ENCODE measurements at regions not wholly inside any gene's neighbourhood (a gene's known extent, or its start where the extent isn't known, plus 50 kb on each side); places are given as distances from the start of the nearest gene placed in this dataset.

GRCh38 chr12:41919048-41919447 is 225.6 kb downstream of the GXYLT1 start:
- no CpG with 5 or more reads among the region's 1 CpG for WGBS (ENCODE audit: insufficient coverage, low lambda C conversion rate)
- H3K9me3 ChIP-seq (ENCODE audit: control insufficient read depth, low read depth, low read length), result no peaks in the 10 kb centered on the region
- DNase-seq, result no peak
- H3K4me3 ChIP-seq (ENCODE audit: low read length), result no peak overlapping the region
- H3K27me3 ChIP-seq (ENCODE audit: control insufficient read depth, insufficient read depth, low read length), result no peaks in the 10 kb centered on the region
- no peak overlapping the region for H3K27ac ChIP-seq (ENCODE audit: low read length)
- no peaks in the 10 kb centered on the region for H3K4me1 ChIP-seq (ENCODE audit: control insufficient read depth, insufficient read depth, low read length)
- H3K36me3 ChIP-seq (ENCODE audit: control insufficient read depth, insufficient read depth, low read length), result no peaks in the 10 kb centered on the region

- no peaks in the 10 kb centered on the region for H3K27me3 ChIP-seq (ENCODE audit: control insufficient read depth, insufficient read depth, low read length)
- H3K36me3 ChIP-seq (ENCODE audit: control insufficient read depth, insufficient read depth, low read length), result no peaks in the 10 kb centered on the region
- DNase-seq, result no peak
- H3K4me1 ChIP-seq (ENCODE audit: control insufficient read depth, insufficient read depth, low read length), result no peaks in the 10 kb centered on the region
- no peaks in the 10 kb centered on the region for H3K9me3 ChIP-seq (ENCODE audit: control insufficient read depth, low read depth, low read length)
- whole genome bisulfite sequencing (ENCODE audit: insufficient coverage, low lambda C conversion rate), result 100% methylated on average over 1 of the region's 5 CpGs
- no peak overlapping the region for H3K27ac ChIP-seq (ENCODE audit: low read length)
- H3K4me3 ChIP-seq (ENCODE audit: low read length), result no peak overlapping the region
Measured at GRCh38 chr12:41917938-41918341, 226.7 kb downstream of the GXYLT1 start.

DNA sequence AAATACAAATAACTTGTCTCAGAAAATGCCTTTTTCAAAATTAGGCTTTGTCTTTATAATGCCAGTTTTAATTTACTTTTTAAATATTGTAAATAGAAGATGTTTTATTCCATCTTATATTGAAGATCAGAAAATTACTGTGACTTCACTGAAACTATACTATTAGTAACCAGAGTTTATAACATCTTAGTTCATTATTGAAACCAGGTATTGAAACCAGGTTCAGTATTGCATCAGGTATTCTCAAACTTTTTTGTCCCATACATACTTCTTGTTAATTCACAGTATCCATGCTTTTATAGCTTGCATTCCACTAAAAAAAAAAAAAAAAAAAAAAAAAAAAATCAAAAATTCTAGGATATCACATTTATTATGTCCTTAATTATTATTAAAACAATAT is 227.5 kb downstream of the GXYLT1 start:
- no peak for DNase-seq
- H3K36me3 ChIP-seq (ENCODE audit: control insufficient read depth, insufficient read depth, low read length), result no peaks in the 10 kb centered on the region
- no peaks in the 10 kb centered on the region for H3K9me3 ChIP-seq (ENCODE audit: control insufficient read depth, low read depth, low read length)
- no peak overlapping the region for H3K27ac ChIP-seq (ENCODE audit: low read length)
- no peaks in the 10 kb centered on the region for H3K4me1 ChIP-seq (ENCODE audit: control insufficient read depth, insufficient read depth, low read length)
- H3K4me3 ChIP-seq (ENCODE audit: low read length), result no peak overlapping the region
- no peaks in the 10 kb centered on the region for H3K27me3 ChIP-seq (ENCODE audit: control insufficient read depth, insufficient read depth, low read length)

DNA sequence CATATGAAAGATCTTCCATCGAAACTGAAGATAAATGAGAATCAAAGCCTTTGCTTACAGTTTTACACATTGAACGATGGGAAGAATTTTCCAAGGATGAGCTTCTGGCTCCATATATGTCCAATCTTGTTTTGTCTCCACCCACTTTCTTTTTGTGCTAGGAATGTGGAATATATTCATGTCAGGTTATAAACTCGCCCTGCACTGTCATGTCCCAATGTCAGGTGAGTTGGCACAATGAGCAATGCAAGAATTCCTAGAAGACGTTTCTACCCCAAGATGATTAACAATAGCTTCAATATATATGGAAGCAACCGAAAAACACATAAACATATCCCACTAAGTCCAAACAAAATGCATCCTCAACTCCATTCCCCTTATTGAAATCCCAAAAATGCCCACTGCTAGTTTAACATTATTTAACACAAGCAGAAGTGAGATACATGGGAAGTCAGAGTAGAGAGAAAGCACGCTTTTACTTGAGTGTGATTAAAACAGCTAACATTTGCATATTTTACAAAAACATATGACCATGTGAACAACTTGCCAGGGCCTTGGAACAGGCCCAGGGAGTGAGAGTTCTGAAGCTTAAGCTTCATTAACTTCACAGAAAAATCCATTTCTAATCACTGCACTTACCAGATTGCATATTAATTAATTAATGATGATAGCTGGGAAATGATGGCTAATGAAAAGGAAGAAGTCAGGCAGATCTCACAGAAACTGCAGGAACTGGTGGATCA is 233.9 kb downstream of the GXYLT1 start:
- WGBS (ENCODE audit: insufficient coverage, low lambda C conversion rate), result no CpG with 5 or more reads among the region's 6 CpGs
- Histone ChIP-seq H3K9me3 (ENCODE audit: control insufficient read depth, low read depth, low read length) (no peaks in the 10 kb centered on the region), H3K4me1 (ENCODE audit: control insufficient read depth, insufficient read depth, low read length) (no peaks in the 10 kb centered on the region), H3K4me3 (ENCODE audit: low read length) (no peak overlapping the region), H3K36me3 (ENCODE audit: control insufficient read depth, insufficient read depth, low read length) (no peaks in the 10 kb centered on the region), H3K27ac (ENCODE audit: low read length) (no peak overlapping the region), H3K27me3 (ENCODE audit: control insufficient read depth, insufficient read depth, low read length) (no peaks in the 10 kb centered on the region)
- no peak for DNase-seq

DNA sequence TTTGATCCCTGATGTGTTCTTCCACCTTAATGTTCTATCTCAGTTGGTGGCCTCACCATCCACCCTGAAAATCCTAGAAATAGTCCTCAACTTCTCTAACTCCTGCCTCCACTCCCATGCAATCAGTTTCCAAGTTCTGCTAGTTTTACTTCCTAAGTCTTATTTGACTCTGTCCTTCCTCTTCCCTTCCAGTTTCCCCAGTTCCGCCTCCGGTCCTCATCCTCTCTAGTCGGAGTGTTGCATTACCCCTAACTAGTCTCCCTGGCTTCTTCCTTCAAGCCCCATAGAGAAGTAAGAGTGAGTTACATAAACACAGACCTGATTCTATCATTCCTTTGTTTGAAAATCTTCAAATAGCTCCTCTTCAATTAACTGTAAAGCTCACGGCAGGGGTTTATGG is 236.5 kb downstream of the GXYLT1 start:
- no peaks in the 10 kb centered on the region for H3K9me3 ChIP-seq (ENCODE audit: control insufficient read depth, low read depth, low read length)
- DNase-seq, result no peak
- no peak overlapping the region for H3K4me3 ChIP-seq (ENCODE audit: low read length)
- H3K36me3 ChIP-seq (ENCODE audit: control insufficient read depth, insufficient read depth, low read length), result no peaks in the 10 kb centered on the region
- H3K27me3 ChIP-seq (ENCODE audit: control insufficient read depth, insufficient read depth, low read length), result no peaks in the 10 kb centered on the region
- no peak overlapping the region for H3K27ac ChIP-seq (ENCODE audit: low read length)
- H3K4me1 ChIP-seq (ENCODE audit: control insufficient read depth, insufficient read depth, low read length), result no peaks in the 10 kb centered on the region
- WGBS (ENCODE audit: insufficient coverage, low lambda C conversion rate), result 100% methylated on average over 3 of the region's 4 CpGs

- Histone ChIP-seq H3K27ac (ENCODE audit: low read length) (no peak overlapping the region), H3K36me3 (ENCODE audit: control insufficient read depth, insufficient read depth, low read length) (no peaks in the 10 kb centered on the region), H3K9me3 (ENCODE audit: control insufficient read depth, low read depth, low read length) (no peaks in the 10 kb centered on the region), H3K4me1 (ENCODE audit: control insufficient read depth, insufficient read depth, low read length) (no peaks in the 10 kb centered on the region), H3K4me3 (ENCODE audit: low read length) (no peak overlapping the region), H3K27me3 (ENCODE audit: control insufficient read depth, insufficient read depth, low read length) (no peaks in the 10 kb centered on the region)
- no peak for DNase-seq
Measured at GRCh38 chr12:41907550-41907949, 237.1 kb downstream of the GXYLT1 start.

DNA sequence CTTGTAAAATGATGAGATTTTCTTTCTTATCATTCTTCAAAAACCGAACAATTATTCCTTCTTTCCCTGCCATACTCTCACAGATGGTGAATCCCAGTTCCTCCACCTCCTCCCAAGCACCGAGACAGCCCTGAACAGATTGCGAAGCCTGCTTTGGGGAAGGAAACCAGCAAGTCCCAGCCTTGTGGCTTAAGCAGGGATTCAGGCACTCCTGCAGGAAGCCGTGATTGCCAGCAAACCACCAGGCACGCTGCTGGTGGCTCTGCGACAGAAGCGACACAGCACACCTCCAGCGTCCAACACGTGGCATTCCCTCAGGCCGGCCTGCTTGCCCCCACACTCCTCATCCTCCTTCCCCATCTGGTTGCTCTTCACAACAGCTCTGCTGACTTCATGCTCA is 237.7 kb downstream of the GXYLT1 start:
- Histone ChIP-seq H3K9me3 (ENCODE audit: control insufficient read depth, low read depth, low read length) (no peaks in the 10 kb centered on the region), H3K4me1 (ENCODE audit: control insufficient read depth, insufficient read depth, low read length) (no peaks in the 10 kb centered on the region), H3K27me3 (ENCODE audit: control insufficient read depth, insufficient read depth, low read length) (no peaks in the 10 kb centered on the region), H3K4me3 (ENCODE audit: low read length) (no peak overlapping the region), H3K36me3 (ENCODE audit: control insufficient read depth, insufficient read depth, low read length) (no peaks in the 10 kb centered on the region), H3K27ac (ENCODE audit: low read length) (no peak overlapping the region)
- no peak for DNase-seq
- 92% methylated on average over 4 of the region's 10 CpGs for WGBS (ENCODE audit: insufficient coverage, low lambda C conversion rate)

- DNase-seq, result no peak
- WGBS (ENCODE audit: insufficient coverage, low lambda C conversion rate), result 100% methylated on average over 1 of the region's 6 CpGs
- Histone ChIP-seq H3K27ac (ENCODE audit: low read length) (no peak overlapping the region), H3K4me1 (ENCODE audit: control insufficient read depth, insufficient read depth, low read length) (no peaks in the 10 kb centered on the region), H3K4me3 (ENCODE audit: low read length) (no peak overlapping the region), H3K36me3 (ENCODE audit: control insufficient read depth, insufficient read depth, low read length) (no peaks in the 10 kb centered on the region), H3K9me3 (ENCODE audit: control insufficient read depth, low read depth, low read length) (no peaks in the 10 kb centered on the region), H3K27me3 (ENCODE audit: control insufficient read depth, insufficient read depth, low read length) (no peaks in the 10 kb centered on the region)
Measured at GRCh38 chr12:41905759-41906297, 238.8 kb downstream of the GXYLT1 start.

DNA sequence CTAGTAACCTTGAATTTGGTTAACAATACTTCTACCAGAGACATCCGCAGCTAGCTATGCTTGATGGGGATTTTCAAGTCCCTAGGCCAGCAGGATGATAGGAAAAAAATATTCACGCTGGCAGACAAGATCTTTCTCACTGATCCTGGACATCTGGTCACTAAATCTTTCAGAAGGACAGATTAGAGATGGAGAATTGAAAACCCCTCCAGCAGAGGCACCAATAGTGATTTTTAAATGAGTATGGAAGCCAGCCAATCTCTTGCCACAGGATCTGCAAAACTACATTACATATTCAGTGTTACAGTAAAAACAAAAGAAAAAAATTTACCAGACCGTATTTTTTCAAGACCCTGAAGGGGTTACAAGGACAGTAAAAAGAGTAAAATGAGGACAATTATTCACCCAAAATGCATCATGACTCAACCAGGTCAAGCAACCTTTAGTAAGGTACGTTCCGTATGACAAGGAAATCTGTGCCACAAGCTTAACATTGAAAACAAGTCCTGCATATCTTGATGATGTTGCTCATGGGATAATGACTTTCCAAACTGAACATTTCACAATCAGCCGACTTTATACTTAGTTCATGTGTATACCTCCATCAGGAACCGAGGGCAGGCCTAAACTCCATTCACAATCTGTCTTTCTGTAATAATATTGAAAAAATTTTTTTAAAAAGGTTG is 239.5 kb downstream of the GXYLT1 start:
- H3K4me1 ChIP-seq (ENCODE audit: control insufficient read depth, insufficient read depth, low read length), result no peaks in the 10 kb centered on the region
- 84% methylated on average over 6 of the region's 7 CpGs for WGBS (ENCODE audit: insufficient coverage, low lambda C conversion rate)
- no peak overlapping the region for H3K4me3 ChIP-seq (ENCODE audit: low read length)

DNA sequence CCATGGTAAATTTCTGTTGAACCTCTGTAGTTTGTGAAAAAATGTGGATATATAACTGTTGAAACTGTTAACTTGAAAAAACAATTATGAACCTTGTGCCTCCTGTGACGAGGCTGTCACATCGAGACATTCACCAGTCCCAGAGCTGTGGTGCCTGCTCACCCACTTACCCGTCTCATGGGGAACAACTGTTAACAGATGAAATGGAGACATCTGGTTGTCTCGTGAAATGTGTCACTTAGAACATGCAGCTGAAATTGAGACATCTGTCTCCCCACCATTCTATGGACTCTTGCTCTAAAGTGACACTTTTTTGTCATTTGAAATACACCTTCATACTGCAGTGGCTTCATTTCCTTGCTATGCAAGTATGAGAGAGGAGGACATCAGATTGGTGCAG is 240.6 kb downstream of the GXYLT1 start:
- Histone ChIP-seq H3K27ac (ENCODE audit: low read length) (no peak overlapping the region), H3K4me1 (ENCODE audit: control insufficient read depth, insufficient read depth, low read length) (no peaks in the 10 kb centered on the region), H3K9me3 (ENCODE audit: control insufficient read depth, low read depth, low read length) (no peaks in the 10 kb centered on the region), H3K27me3 (ENCODE audit: control insufficient read depth, insufficient read depth, low read length) (no peaks in the 10 kb centered on the region), H3K4me3 (ENCODE audit: low read length) (no peak overlapping the region), H3K36me3 (ENCODE audit: control insufficient read depth, insufficient read depth, low read length) (no peaks in the 10 kb centered on the region)
- no peak for DNase-seq
- WGBS (ENCODE audit: insufficient coverage, low lambda C conversion rate), result no CpG with 5 or more reads among the region's 4 CpGs

More for the DNA sequence above, 239.5 kb downstream of the GXYLT1 start:
- no peaks in the 10 kb centered on the region for H3K9me3 ChIP-seq (ENCODE audit: control insufficient read depth, low read depth, low read length)
- no peaks in the 10 kb centered on the region for H3K27me3 ChIP-seq (ENCODE audit: control insufficient read depth, insufficient read depth, low read length)
- H3K36me3 ChIP-seq (ENCODE audit: control insufficient read depth, insufficient read depth, low read length), result no peaks in the 10 kb centered on the region
- no peak for DNase-seq
- no peak overlapping the region for H3K27ac ChIP-seq (ENCODE audit: low read length)

Measured in large intestine (tissue), 3 donors.